Endothelial cell (in vitro differentiated cells): ENCODE measurements at regions not wholly inside any gene's neighbourhood (a gene's known extent, or its start where the extent isn't known, plus 50 kb on each side); places are given as distances from the start of the nearest gene placed in this dataset.

ENCODE experiments used
- DNase-seq: peaks from one replicate; pipeline ENCODE4 v3.0.0; 2021; ENCODE audit warnings: low spot score
- H3K27ac Mint-ChIP-seq: one replicate; pipeline ENCODE4 v1.8.0; 2021; ENCODE audit warnings: mixed read lengths, inconsistent platforms; ENCODE audit not compliant: unreplicated experiment
- H3K27me3 Mint-ChIP-seq: one replicate; pipeline ENCODE4 v1.8.0; 2021; ENCODE audit warnings: mild to moderate bottlenecking, moderate library complexity, mixed read lengths, inconsistent platforms; ENCODE audit not compliant: unreplicated experiment
- H3K36me3 Mint-ChIP-seq: one replicate; pipeline ENCODE4 v1.8.0; 2021; ENCODE audit warnings: mild to moderate bottlenecking, low read depth, mixed read lengths, inconsistent platforms; ENCODE audit not compliant: unreplicated experiment
- H3K4me1 Mint-ChIP-seq: one replicate; pipeline ENCODE4 v1.8.0; 2021; ENCODE audit warnings: mild to moderate bottlenecking, mixed read lengths, inconsistent platforms; ENCODE audit not compliant: unreplicated experiment
- H3K4me3 Mint-ChIP-seq: one replicate; pipeline ENCODE4 v1.8.0; 2021; ENCODE audit warnings: mild to moderate bottlenecking, mixed read lengths, inconsistent platforms; ENCODE audit not compliant: unreplicated experiment
- H3K9me3 Mint-ChIP-seq: one replicate; pipeline ENCODE4 v1.8.0; 2021; ENCODE audit warnings: mixed read lengths, inconsistent platforms; ENCODE audit not compliant: unreplicated experiment
- CTCF ChIP-seq: fragments of 200-600 bp; sonication (generic); IDR thresholded peaks from one replicate; pipeline ENCODE4 v1.5.0; 2021; ENCODE audit warnings: antibody characterized with exemption; ENCODE audit not compliant: unreplicated experiment

GRCh38 chr7:79973455-79973854 lies 161.2 kb upstream of the GNAI1 start:
- Mint-ChIP-seq H3K4me1 (no peaks in the 10 kb centered on the region), H3K9me3 (peaks cover 9% of the 10 kb centered on the region), H3K27me3 (peaks cover 2% of the 10 kb centered on the region), H3K27ac (no peak overlapping the region), H3K4me3 (no peak overlapping the region), H3K36me3 (no peaks in the 10 kb centered on the region)
- DNase-seq, result no peak
- no peak for TF ChIP-seq CTCF

GRCh38 chr7:79971058-79971457 lies 163.6 kb upstream of the GNAI1 start:
- Mint-ChIP-seq H3K4me1 (no peaks in the 10 kb centered on the region), H3K27ac (no peak overlapping the region), H3K4me3 (no peak overlapping the region), H3K9me3 (peaks cover 7% of the 10 kb centered on the region), H3K27me3 (no peaks in the 10 kb centered on the region), H3K36me3 (no peaks in the 10 kb centered on the region)
- DNase-seq, result no peak
- no peak for TF ChIP-seq CTCF

- Mint-ChIP-seq H3K4me3 (no peak overlapping the region), H3K36me3 (no peaks in the 10 kb centered on the region), H3K27me3 (no peaks in the 10 kb centered on the region), H3K27ac (no peak overlapping the region), H3K9me3 (no peaks in the 10 kb centered on the region), H3K4me1 (no peaks in the 10 kb centered on the region)
- no peak for TF ChIP-seq CTCF
- no peak for DNase-seq
Measured at GRCh38 chr7:79968894-79969293, 165.7 kb upstream of the GNAI1 start.

GRCh38 chr7:79968077-79968648 lies 166.5 kb upstream of the GNAI1 start:
- no peaks in the 10 kb centered on the region for H3K9me3 Mint-ChIP-seq

GRCh38 chr7:79965946-79966345 lies 168.7 kb upstream of the GNAI1 start:
- H3K4me1 Mint-ChIP-seq, result no peaks in the 10 kb centered on the region
- H3K27me3 Mint-ChIP-seq, result no peaks in the 10 kb centered on the region
- H3K36me3 Mint-ChIP-seq, result no peaks in the 10 kb centered on the region

More at GRCh38 chr7:79968077-79968648, 166.5 kb upstream of the GNAI1 start:
- TF ChIP-seq CTCF, result no peak
- no peak for DNase-seq
- Mint-ChIP-seq H3K36me3 (no peaks in the 10 kb centered on the region), H3K4me1 (no peaks in the 10 kb centered on the region), H3K27ac (no peak overlapping the region), H3K27me3 (no peaks in the 10 kb centered on the region), H3K4me3 (no peak overlapping the region)

More at GRCh38 chr7:79965946-79966345, 168.7 kb upstream of the GNAI1 start:
- no peak overlapping the region for H3K4me3 Mint-ChIP-seq
- H3K27ac Mint-ChIP-seq, result no peak overlapping the region
- no peaks in the 10 kb centered on the region for H3K9me3 Mint-ChIP-seq
- no peak for DNase-seq
- TF ChIP-seq CTCF, result no peak
